ENCODE measurements at regions not wholly inside any gene's neighbourhood (a gene's known extent, or its start where the extent isn't known, plus 50 kb on each side); places are given as distances from the start of the nearest gene placed in this dataset.
A peak's percentile ranks its signal among the peaks of the same experiment; 100 is the strongest.
"Not testable (repeated sequence)": the region's sequence is repeated elsewhere in the genome, so short reads cannot be mapped to it uniquely, and the experiment has no call there.

DNA sequence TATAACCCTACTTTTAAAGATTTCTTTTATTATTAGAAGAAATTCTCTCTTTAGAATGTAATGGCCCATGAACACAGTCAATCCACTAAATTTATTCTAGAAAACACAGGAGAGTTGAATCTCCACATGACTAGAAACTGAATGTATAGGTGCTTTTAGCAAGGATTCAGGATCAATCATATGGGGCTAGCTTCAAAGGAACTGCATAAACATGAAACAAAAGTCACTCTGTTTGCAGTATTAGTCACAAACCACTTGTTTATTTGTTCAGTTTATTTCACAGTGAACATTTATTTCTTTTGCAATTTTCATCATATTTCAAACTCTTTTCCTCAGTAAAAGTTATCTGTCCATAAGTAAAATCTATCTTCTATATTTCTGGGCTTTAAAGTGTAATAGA is 1604.6 kb downstream of the PCDH18 start:
- no peaks in the 10 kb centered on the region for H3K27me3 ChIP-seq
- H3K4me3 ChIP-seq (ENCODE audit: low read depth, low read length), result no peak overlapping the region
- no peaks in the 10 kb centered on the region for H3K9me3 ChIP-seq
- no peaks in the 10 kb centered on the region for H3K4me1 ChIP-seq
- no peak for DNase-seq
- H3K36me3 ChIP-seq, result no peaks in the 10 kb centered on the region
- TF ChIP-seq, protein P1, sequence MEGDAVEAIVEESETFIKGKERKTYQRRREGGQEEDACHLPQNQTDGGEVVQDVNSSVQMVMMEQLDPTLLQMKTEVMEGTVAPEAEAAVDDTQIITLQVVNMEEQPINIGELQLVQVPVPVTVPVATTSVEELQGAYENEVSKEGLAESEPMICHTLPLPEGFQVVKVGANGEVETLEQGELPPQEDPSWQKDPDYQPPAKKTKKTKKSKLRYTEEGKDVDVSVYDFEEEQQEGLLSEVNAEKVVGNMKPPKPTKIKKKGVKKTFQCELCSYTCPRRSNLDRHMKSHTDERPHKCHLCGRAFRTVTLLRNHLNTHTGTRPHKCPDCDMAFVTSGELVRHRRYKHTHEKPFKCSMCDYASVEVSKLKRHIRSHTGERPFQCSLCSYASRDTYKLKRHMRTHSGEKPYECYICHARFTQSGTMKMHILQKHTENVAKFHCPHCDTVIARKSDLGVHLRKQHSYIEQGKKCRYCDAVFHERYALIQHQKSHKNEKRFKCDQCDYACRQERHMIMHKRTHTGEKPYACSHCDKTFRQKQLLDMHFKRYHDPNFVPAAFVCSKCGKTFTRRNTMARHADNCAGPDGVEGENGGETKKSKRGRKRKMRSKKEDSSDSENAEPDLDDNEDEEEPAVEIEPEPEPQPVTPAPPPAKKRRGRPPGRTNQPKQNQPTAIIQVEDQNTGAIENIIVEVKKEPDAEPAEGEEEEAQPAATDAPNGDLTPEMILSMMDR (IDR thresholded peaks at IDR 0.05; ENCODE audit: low read depth, low read length), result no peak

DNA sequence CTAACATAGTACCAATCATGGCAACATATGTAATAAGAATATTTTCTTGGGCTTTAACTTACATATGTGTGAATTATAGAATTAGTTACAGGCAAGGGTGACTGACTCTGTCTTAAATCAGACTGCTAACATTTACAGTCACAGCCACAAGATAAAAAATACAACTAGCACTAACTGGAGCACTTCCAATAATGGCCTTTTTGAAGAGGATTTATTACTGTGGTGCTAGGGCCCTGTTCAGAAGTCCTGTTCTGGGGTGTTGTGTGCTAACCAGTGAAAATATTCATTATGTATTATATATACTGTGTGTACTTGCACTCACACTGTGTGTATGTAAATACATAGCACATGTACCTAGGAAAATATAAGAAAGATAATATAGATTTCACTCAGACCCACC is 1611.2 kb downstream of the PCDH18 start:
- no peak overlapping the region for H3K4me3 ChIP-seq (ENCODE audit: low read depth, low read length)

DNA sequence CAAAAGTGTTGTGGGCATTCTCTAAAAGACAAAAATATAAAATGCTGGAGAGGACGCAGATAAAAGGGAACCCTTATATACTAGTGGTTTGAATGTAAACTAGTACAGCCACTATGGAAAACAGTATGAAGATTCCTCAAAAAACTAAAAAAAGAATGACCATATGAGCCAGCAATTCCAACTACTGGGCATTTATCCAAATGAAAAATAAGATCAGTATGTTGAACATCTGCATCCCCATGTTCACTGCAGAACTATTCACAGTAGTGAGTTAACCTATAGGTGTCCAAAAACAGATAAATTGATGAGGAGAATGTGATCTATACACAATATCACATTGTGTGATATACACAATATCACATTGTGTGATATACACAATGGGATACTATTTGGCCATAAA is 1615.3 kb downstream of the PCDH18 start:
- Histone ChIP-seq H3K9me3 (no peaks in the 10 kb centered on the region), H3K27me3 (no peaks in the 10 kb centered on the region), H3K36me3 (no peaks in the 10 kb centered on the region), H3K4me3 (ENCODE audit: low read depth, low read length) (no peak overlapping the region), H3K4me1 (no peaks in the 10 kb centered on the region; the same call in 1 of the 2 replicates)
- TF ChIP-seq, protein P1 (IDR thresholded peaks at IDR 0.05; ENCODE audit: low read depth, low read length), result no peak
- no peak for DNase-seq

More for the DNA sequence above, 1611.2 kb downstream of the PCDH18 start:
- Histone ChIP-seq H3K36me3 (no peaks in the 10 kb centered on the region), H3K27me3 (no peaks in the 10 kb centered on the region), H3K4me1 (no peaks in the 10 kb centered on the region; the same call in 1 of the 2 replicates), H3K9me3 (no peaks in the 10 kb centered on the region)
- DNase-seq, result no peak
- TF ChIP-seq, protein P1 (IDR thresholded peaks at IDR 0.05; ENCODE audit: low read depth, low read length), result no peak

DNA sequence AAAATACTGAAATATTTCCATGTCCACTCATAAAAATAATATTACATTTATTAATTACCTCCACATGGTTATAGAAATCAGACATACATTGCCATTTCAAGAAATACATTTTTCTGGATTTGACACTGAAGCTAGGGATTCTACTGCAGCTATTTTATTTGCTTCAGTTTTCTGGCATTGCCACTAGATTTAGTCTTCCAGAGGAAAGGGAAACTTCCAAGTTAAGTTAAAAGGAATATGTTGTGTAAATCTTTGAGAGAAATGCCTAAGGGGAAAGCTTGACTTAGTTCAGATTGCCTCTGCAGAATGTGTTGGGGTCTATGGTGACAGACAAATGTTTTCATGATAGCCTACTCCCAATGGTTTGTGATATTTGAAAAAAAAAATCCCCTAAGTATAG is 1631.3 kb downstream of the PCDH18 start:
- H3K27me3 ChIP-seq, result no peaks in the 10 kb centered on the region

DNA sequence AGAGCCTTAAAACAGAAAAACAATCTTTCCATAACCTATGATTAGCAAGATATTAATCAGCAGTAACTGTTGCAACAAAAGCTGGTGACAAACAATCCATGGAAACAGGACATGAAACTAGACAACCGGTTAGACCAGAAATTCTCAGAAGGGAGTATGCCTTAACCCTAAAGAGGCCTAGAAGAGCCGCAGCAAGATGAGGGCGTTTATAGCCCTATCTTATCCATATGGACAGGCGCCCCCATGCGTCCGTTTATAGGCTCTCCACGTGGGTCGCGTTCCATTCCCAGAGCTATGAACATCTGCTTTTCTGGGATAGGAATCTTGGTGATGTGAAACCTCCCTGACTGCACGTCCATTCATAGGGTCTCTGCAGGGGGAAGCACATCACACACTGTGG is 1662.7 kb upstream of the PABPC4L start:
- H3K4me3 ChIP-seq (ENCODE audit: low read depth, low read length); H3K36me3 ChIP-seq; H3K9me3 ChIP-seq; H3K27me3 ChIP-seq; H3K4me1 ChIP-seq: not testable (repeated sequence)
- peak; percentile 18 for DNase-seq

More for the DNA sequence above, 1631.3 kb downstream of the PCDH18 start:
- DNase-seq, result no peak
- no peaks in the 10 kb centered on the region for H3K9me3 ChIP-seq
- no peaks in the 10 kb centered on the region for H3K36me3 ChIP-seq
- H3K4me1 ChIP-seq, result no peaks in the 10 kb centered on the region
- H3K4me3 ChIP-seq (ENCODE audit: low read depth, low read length), result no peak overlapping the region
- TF ChIP-seq, protein P1 (IDR thresholded peaks at IDR 0.05; ENCODE audit: low read depth, low read length), result no peak

DNA sequence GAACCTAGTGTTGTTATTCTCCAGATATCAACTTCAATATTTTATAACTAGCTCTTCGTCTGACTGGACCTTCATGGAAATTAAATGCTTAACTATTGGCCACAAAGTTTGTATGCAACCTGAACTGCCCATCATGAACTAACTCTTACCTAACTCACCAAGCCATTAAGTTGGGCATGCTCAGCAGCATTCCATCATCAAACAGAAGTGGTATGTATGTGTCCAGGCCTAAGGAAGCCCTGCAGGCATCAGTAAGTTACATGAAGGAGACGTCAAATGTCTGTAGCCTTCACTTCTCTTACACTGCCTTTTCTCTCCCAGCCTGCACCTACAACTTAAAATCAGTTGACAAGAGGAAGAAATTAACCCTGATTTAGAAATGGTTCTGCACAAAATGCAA is 1639.2 kb upstream of the PABPC4L start:
- H3K9me3 ChIP-seq, result no peaks in the 10 kb centered on the region
- TF ChIP-seq, protein P1 (IDR thresholded peaks at IDR 0.05; ENCODE audit: low read depth, low read length), result no peak
- no peaks in the 10 kb centered on the region for H3K36me3 ChIP-seq
- H3K4me3 ChIP-seq (ENCODE audit: low read depth, low read length), result no peak overlapping the region
- H3K4me1 ChIP-seq, result peaks cover 6% of the 10 kb centered on the region; the same call in 1 of the 2 replicates
- DNase-seq, result no peak
- H3K27me3 ChIP-seq, result no peaks in the 10 kb centered on the region

DNA sequence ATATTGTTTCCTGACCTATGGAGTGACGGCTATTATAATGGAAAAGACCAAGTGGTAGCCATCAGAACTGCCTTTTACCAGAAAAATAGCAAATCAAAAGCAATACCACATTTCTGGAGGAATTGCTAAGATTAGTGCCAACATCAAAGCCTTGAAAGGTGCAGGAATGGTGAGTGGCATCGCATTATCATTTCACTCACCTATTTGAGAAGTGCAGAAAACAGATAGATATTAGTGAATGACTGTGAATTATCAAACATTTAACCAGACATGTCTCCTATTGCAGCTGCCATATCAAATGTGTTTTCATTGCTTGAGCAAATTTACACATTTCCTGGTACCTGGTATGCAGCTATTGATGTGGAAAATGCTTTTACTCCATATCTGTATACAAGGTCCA is 1638.1 kb upstream of the PABPC4L start:
- Histone ChIP-seq H3K9me3 (no peaks in the 10 kb centered on the region), H3K27me3 (no peaks in the 10 kb centered on the region), H3K4me1 (peaks cover 6% of the 10 kb centered on the region; the same call in 1 of the 2 replicates), H3K36me3 (no peaks in the 10 kb centered on the region), H3K4me3 (ENCODE audit: low read depth, low read length) (no peak overlapping the region)
- no peak for DNase-seq
- TF ChIP-seq, protein P1 (IDR thresholded peaks at IDR 0.05; ENCODE audit: low read depth, low read length), result no peak

Data from BE2C (cell line).